ENCODE measurements at regions not wholly inside any gene's neighbourhood (a gene's known extent, or its start where the extent isn't known, plus 50 kb on each side); places are given as distances from the start of the nearest gene placed in this dataset.

DNA sequence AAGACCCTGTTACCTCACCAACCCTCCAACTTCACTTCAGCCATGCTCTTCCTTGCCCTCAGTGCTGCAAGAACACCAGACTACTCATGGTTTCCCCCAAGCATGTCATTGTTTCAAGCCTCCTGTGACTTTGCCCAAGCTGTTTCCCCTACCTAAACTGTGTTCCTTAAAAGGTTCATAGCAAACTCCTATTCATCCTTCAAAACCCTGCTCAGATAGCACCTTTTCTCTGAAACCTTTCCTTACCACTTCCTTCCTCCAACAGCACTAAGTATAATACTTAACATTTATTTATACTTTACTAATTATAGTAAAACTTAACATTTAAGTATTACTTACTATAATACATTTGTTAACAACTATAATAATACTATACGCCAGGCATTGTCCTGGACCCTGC is 136.2 kb downstream of the CCT6B start:
- DNase-seq, result no peak

DNA sequence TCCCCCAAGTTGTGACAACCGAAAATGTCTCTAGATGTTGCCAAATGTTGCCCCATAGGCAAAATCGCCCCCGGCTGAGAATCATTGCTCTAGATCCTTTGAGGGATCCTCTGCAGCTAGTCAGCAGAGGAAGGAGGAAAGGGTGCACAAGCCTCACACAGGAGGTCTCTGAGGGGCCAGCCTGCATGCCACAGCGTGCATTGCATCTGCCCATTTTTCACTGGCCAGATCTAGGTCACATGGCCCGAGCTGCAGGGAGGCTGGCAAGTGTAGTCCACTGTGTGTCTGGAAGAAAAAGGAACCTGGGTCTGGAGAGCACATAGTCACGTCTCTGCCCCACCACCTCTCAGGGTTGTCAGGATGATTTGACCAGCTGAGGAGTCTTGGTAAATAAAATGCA is 138.2 kb downstream of the CCT6B start:
- no peak for DNase-seq

DNA sequence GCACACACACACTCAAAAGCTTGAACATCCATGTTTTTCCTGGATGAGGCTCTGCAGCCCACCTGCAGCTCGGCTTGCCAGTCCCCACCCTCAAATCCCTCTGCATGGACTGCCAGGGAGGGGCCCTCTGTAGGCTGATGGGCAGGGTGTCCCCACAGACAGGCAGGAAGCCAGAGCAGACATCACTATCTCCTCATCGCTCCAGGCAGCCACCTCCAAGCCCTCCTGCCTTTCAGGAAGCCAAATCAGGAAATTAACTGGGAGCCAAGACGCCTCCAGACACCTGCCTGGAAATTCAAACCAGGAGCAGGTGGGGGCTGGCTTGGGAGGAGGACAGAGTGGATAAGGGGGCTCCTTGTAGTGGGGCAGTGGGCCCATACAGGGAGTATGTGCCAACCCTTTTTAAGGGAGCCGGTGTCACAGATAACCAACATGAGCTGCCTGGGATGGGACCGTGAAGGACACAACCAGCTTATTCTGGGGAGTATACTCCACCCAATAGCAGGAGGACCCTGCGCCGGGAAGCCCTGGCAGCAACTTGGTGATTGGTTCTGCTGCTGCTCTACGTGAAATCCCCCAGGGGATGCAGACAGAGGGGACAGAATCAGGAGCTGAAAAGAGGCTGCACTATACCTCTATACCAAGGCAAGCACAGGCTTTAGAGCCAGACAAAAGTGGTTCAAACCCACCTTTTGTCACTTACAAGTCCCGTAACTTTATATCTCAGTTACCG is 139.1 kb downstream of the CCT6B start:
- no peak for DNase-seq

DNA sequence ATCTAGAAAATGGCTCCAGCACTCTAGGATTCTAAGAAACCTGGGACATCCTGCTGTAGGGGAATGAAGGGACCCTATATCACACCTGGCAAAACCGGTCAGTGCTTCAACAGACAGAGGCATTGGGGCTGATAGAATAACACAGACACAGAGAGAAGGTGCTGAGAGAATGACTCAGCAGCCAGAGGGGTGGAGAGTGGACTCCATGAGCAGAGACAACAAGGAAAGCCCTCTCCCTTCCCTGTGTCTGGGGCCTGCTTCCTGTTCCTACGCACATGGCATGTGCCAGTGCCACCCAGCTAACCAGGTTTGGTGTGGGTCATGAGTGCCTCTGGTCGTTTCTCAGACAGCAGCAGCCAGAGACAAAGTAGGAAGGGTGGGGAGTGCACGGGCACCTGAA is 140.3 kb downstream of the CCT6B start:
- DNase-seq, result no peak

DNA sequence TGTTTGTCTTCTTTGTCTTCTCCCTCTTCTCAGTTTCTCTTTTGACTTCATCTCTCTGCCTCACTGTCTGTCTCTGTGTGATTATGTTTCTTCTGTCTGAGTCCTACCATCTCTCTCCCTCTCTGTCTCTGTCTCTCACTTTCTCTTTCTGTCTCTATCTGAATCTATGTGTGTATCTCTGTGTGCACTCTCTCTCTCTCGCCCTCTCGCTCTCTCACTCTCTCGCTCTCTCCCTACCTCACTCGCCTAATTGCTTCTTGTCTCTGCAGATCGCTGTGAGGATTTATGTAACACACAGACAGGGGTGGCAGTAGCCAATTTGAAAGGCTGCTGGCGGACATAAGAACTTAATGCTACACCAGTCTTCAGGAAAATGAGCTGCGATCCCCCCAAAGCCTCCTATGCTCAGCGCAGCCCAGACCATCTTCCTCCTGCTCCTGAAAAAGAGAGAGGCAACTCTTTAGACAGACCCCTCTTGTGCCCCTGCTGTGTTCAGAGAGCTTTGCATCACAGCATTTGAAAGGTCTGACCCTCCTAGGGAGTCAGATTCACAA is 140.9 kb downstream of the CCT6B start:
- DNase-seq, result no peak

DNA sequence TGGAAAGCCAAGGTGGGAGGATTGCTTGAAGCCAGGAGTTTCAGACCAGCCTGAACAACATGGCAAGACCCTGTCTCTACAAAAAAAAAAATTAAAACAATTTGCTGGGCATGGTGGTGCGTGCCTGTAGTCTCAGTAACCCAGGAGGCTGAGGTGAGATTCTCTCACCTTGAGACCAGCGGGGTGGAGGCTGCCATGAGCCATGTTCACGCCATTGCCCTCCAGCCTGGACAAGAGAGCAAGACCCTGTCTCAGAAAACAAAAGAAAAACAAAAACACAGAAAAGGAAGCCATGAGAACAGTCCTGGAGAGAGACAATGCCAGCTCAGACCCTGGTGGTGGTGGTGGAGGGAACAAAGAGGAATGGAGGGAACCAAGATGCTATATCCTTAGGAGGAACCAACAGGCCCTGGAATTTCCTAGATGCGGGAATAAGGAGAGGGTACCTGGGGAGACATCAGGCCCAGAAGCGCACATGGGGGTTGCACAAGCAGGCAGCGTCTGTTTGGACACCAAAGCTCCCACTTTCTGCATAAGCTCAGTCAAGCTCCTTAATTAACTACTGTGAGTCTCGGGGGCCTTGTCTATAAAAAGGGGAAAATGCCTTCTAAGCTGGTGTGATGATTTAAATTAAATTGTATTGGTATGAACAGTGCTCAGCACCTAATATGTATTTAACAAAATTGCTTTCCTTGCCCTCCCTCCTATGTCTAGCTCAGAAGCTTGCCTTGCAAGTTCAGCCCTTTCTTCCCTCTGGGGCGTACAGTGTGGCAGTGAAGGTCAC is 143.8 kb downstream of the CCT6B start:
- no peak for DNase-seq

DNA sequence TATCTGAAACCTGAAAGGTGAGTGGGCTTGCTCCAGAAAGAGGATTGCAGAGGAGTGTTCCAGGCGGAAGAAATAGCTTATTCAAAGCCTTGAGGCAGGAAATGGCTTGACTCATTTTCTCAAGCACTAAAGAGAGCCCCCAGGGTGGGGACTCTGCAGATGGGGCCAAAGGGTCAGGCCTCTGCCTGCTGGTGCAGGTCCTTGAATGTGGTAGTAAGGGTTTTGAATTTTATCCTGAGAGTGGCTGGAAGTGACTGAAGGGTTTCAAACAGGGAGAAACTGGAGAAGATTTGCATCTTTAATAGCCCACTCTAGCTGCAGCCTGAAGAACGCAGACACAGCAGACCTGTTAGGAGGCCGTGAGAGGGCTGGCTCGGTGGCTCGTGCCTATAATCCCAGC is 144.4 kb downstream of the CCT6B start:
- no peak for DNase-seq

DNA sequence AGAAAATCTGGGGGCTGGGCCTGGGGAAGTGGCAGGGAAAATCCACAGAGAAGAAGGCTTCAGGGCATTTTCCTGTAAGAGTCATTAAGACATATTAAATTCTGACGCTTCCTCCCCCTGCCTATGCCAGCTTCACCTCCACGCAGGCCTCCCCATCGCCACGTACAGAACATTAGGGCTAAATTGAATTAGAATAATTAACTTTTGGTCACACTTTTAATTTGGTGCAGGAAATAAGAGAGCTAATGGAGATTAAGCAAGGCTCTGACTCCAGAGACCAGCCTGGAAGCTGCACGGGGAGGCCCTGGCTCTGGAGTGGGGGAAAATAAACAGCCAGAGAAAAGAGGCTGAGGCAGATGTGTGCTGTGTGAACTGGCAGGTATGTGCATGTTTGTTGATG is 148.0 kb downstream of the CCT6B start:
- no peak for DNase-seq

DNA sequence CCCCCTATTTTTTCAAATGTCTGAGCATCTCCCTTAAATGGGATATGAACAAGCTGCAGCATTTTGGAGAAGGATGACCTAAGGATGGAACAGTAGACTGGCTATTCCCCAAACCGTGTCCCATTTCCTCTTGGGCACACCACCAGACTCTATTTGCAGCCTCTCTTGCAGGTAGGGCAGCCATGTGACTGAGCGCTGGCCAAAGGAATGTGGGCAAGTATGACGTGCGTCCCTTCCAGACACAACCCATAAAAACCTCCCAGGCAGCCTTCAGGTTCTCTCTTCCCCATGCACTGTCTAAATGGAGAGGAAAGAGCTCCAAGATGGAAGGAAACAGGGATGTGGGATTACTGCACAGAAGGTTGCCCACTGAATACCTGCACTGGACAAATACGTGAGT is 149.7 kb downstream of the CCT6B start:
- no peak for DNase-seq

DNA sequence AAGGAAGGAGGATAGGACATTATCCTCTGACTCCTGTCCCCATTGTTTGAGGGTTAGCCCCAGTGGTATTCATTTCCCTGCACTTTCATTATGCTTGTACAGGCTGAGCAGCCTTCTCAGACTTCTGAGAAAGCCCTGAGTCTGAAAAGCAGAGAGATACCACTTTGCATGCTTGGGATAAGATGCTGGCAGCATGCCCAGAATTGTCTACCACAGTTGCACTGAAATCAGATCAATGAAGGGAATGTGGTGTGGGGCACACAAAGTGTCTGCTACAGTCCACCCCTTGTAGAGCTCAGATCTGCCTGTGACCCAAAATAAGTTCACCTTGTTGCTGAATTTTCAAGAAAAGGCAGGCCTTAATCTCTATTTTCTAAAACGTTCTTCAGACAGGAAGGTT is 160.6 kb downstream of the CCT6B start:
- DNase-seq, result no peak

DNA sequence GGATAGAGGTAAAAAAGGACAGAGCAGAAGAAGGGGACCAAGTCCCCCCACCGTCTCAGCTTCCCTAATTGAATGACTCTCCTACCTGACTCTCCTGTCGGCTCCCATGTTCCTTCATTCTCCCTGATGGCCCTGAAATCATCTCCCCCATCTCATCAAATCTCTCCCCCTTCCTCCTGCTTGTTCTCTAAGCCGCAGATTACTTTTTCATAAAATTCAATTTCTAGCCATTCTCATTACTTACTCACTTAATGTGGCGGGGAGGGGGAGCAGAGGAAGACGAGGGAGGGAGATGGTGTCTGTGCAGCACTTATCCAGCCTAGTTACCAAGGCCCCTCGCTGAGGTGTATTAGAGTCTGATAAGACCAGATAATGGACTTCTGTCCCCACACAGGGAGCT is 161.5 kb downstream of the CCT6B start:
- no peak for DNase-seq

DNA sequence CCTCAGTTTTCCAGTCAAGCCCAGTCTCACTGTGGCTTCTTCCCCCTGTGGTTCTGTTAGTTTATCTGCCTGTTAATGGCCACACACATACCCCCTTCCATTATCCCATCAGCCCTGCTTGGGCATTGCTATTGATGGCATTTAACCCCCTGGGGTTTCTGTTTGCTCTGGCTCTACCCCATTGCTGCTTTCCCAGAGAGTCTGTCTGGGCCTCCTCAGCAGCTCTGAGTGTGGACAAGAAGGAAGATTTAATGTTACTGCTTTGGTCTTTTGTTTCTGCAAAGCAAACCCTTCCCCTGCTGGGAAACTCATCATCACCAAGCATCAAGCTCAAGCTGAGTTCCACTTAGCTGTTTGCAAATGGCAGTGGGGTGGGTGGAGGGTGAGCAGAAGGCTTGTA is 162.7 kb downstream of the CCT6B start:
- DNase-seq, result no peak

DNA sequence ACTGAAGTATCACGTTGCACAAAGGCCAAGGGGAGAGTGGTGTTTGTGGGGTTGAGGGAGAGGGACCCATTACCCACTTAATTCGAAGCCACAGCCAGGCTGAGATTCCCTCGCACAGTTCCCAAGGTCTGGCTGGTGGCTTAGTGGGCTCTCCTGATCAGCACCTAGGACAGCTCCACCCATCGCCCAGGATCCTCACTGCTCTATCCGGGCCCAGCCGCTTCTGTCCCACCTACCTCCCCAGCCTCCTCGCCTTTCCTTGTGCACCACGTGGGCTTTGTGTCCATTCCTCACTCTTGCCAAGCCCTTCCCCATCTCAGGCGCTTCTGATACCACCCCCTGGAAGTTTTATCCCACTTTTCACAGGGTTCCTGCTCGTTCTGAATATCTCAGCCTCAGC is 163.5 kb downstream of the CCT6B start:
- DNase-seq, result no peak

DNA sequence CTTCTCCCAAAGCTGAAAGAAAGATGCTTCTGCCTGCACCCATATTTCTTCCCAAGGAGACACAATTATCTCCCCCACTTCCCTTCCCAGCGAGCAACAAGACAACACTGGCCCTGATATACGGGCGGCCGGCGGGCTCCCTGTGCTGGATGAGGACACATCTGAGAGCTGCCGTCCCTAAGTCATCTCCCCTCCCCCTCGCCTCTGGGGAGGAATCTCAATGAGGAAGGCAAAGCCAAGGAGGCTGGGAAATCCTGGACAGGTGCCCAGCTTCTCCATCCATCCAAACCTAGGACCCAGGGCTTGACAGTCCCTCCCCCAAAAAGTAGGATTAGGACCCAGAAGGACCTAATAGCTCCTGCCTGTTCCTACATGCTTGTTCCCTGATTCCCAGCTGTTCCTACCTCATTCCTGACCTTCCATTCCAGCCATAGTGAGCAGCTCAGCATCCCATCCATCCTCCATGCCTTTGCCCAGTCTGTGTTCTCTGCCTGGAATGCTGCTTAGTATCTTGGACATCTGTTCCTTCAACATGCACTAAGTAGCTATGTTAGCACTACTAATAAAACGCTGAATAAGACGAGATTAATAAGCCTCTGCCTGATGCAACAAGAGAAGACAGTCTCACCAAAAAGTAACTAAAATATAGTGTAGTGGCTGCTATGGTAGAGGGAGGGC is 167.9 kb downstream of the CCT6B start:
- no peak for DNase-seq

DNA sequence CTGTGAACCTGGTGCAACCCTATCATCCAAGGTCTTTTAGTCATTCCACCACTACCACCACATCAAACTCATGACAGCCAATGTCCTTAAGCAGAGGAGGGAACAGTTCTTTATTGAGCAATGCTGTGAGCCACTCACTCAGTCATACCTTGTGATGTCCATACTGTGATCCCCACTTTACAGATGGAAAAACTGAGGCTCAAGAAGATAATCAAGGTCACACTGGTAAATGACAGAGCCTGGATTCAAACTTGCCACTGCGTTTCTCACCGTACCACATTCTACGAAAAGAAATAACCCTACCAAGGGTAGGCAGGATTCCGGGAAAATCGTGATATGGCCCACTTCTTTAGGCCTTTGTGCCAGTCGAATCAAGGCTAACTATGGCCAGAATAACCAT is 172.6 kb downstream of the CCT6B start:
- no peak for DNase-seq

DNA sequence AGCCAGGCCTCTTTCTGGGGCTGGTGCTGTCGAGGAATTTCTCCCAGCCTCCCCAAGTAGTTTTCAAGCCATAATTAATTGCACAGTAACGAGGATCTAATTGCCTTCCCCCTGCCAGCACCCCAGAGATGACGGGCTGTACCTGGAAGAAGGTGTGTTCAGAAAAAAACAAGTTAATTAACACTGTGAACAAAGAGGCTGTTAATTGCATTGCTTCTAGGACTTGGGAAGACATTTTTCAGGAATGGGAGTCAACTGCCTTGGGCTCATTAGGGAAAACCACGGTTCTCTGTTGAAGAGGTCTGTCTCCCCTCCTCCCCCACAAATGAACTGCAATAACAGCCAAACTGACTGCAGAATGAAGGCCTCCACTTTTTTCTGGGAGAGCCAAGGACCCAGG is 176.7 kb downstream of the CCT6B start:
- DNase-seq, result no peak

DNA sequence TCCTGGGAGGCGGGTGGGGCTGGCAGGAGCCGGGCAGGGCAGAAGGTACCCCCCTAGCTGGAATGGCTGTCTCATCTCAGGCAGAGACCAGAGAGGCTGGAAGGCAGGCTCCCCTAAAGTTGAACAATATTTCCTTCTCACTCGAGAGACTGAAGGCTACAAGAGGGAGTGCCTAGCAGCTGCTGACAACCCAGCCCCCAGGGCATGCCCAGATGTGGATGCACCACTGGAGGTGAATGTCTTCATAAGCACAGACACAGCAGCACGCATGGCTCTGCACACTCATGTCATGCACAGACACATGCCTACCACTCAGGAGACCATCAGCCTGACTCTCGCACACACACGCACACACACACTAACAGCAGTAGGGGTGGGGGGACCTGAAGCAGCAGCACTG is 179.0 kb downstream of the CCT6B start:
- no peak for DNase-seq

DNA sequence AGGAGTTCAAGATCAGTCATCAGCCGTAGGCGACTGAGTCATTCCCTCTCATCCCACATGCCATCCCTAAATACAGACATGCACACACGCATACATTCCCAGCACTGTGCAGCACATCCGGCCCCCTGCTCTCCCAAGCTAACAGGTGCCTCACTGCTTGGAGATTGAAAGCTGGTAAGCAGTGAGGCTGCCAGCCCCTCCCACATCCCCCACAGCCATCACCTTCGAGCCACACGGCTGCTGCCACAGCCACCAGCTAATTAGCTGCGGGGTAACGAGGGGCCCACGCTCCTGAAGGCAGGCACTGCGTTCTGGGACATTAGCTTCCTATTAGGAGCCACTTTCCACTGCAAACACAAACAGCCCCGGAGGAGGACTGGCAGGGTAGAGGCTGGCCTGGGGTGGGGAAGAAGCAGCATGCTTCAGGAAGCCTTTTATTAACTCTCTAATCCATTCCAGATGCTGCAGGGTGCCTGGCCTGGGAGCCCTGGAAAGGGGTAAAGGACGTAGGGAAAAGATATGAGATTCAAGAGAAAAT is 179.6 kb downstream of the CCT6B start:
- no peak for DNase-seq

DNA sequence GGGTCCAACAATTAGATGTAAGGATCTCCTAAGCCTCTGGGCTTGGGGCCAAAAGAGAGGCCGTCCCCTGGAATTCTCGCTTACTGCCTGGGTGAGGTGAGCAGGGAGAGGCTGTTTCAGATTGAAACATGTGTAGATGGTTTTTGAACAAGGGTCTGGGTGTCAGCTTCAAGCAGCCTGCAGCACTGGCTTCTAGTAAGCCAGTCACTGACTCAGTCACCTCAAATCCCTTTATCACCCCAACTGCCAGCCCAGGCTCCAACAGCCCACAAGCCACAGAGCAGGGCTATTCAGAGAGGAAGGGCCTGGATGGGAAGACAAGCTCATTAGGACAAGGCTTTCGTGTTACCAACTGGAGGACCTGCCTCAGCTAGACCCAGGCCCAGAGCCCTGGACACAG is 180.2 kb downstream of the CCT6B start:
- no peak for DNase-seq

DNA sequence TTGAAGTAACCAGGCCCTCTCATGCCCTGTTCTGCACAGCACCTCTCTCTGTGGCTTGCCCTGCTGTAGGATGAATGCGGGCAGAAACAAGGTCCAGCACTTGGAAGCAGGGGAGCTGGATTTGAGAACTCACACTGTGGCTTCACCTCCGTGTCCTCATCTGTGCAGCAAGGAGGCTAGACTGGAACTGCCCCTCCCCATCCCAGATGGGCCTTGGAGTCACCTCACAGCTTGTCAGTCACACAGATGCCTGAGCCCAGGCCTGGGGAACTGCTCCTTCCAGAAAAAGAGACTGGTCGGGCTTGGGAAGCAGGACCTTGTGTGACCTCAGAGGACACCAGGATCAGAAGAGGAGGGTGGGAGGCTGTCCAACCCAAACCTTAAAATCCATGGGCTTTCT is 180.8 kb downstream of the CCT6B start:
- DNase-seq, result no peak

DNA sequence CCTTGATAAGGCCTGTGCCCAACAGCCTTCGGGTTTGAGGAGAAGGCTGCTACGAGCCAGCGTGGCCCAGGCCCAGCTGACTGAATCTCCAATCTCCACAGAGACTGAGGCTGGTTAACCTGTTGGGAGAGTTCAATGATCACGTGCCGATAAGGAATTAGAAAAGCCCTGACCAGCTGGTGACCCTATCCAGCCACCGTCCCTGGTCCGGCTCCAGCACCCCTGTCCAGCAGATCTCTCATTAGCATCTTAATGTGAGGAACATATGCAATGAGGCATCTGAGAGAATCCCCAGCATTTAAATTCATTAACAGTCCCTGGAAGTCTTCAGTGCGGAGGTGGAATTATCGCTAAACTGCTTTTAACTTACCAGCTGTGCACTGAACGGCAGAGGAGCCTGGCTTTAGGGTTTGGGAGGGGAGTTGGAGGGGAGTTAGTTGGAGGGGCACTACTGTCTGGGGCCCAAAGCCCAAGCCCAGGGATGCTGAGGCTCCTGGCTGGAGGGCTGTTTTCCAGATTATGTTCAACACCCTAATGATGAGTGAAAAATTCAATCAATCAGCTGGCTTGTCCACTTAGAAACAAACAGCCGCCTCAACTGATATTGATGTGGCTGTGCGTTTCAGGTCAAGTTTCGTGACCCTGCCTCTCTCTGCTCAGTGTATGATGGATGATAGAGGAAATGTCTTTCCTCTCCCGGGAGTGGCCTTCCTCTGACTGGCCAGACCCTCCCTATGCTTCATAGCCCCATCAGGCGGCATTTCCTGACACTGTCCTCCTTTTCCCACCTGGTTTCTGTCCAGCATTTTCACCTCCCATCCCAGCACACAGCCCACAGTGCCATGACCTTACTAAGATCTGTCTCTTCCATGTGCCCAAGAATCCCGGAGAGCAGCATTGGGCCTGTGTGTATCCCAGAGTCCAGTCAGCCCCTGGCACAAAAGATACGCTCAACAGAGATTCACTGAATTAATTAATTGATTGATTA is 184.5 kb downstream of the CCT6B start:
- no peak for DNase-seq

DNA sequence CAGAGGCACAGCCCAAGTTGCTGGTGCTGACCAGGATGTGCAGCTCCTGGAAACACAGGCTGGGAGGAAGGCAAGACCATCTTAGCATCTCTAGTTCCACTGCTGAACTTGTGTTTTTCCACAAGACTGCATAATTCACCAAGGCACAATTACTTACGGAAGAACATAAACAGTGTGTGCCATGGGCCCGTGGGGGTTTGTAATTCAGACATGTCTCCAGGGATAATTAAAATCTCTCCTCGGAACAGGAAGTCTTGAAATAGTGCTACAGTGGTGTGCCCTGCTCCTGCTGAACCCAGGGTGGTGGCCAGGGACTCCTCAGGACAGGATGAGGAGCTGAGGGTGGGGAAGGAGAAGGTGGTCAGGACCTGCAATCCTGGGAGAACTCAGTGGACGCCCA is 188.2 kb downstream of the CCT6B start:
- no peak for DNase-seq
